ENCODE measurements at regions not wholly inside any gene's neighbourhood (a gene's known extent, or its start where the extent isn't known, plus 50 kb on each side); places are given as distances from the start of the nearest gene placed in this dataset.

DNA sequence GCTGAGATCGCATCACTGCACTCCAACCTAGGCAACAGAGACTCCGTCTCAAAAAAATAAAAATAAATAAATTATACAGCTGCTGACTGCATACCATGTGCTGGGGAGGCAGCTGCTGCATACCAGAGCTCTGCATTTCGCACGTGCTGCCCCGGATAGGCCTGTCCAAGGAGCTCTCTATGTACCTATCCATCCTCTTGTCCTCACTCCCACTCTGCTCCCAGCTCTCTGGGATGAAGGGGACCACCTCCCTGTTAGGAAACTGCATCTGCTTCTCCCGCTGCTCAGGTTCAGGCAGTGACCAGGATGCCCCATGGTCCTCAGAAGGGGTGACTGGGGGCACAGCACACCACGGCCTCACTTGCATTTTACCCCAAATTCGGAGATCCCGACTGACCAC, 302.3 kb downstream of the BRD1 start:
- TF ChIP-seq, protein P1, sequence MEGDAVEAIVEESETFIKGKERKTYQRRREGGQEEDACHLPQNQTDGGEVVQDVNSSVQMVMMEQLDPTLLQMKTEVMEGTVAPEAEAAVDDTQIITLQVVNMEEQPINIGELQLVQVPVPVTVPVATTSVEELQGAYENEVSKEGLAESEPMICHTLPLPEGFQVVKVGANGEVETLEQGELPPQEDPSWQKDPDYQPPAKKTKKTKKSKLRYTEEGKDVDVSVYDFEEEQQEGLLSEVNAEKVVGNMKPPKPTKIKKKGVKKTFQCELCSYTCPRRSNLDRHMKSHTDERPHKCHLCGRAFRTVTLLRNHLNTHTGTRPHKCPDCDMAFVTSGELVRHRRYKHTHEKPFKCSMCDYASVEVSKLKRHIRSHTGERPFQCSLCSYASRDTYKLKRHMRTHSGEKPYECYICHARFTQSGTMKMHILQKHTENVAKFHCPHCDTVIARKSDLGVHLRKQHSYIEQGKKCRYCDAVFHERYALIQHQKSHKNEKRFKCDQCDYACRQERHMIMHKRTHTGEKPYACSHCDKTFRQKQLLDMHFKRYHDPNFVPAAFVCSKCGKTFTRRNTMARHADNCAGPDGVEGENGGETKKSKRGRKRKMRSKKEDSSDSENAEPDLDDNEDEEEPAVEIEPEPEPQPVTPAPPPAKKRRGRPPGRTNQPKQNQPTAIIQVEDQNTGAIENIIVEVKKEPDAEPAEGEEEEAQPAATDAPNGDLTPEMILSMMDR (IDR thresholded peaks at IDR 0.05), result no peak
- DNase-seq (ENCODE audit: low spot score), result no peak
- ATAC-seq (ENCODE audit: low FRiP score), result no peak

DNA sequence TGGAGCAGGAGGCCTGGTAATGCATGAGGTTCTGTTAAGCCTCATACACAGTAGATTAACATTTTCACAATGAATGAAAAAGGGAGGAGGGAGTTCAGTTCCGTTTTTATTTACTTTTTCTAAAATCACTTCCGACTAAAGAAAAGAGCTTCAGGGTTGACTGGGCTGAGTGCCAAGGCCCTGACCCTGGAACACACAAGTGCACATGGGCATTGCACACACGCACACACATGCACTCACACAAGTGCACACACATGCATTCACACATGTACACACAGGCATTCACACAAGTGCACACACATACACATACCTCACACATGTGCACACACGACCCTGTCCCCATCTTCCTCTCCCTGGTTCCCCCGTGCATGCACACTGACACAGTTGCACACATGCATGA, 303.3 kb downstream of the BRD1 start:
- ATAC-seq (ENCODE audit: low FRiP score) (no peak), DNase-seq (ENCODE audit: low spot score) (no peak)
- TF ChIP-seq, protein P1 (IDR thresholded peaks at IDR 0.05), result no peak

DNA sequence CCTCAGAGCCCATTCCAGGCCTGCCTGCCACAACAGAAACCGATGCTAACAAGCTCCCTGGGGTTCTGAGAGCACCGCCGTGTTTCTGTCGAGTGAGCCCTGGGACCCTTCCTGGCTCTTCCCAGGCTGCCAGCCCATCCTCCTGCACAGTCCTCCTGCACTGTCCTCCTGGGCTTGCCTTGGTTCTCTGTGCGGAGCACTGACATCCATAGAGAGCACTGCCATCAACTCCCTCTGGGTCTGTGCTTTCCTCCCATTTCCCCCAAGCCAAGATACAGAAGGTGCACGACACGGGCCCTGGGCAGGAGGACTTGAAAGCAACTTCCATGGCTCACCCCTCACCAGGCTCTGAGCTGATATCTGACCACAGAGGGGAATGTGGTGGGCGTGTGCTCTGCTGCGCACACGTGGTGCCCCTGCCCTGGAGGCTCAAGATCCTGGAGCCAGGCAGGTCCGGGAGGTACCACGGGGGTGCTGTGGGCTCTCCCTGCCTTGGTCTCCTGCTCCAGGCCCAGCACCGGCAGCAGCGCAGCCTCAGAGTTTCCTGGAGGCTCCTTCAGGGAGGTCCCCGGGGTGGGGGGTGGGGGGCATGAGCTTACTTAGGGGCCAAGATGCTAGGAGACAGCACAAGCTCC, 304.2 kb downstream of the BRD1 start:
- DNase-seq (ENCODE audit: low spot score), result no peak
- ATAC-seq (ENCODE audit: low FRiP score), result no peak
- TF ChIP-seq, protein P1 (IDR thresholded peaks at IDR 0.05), result no peak

DNA sequence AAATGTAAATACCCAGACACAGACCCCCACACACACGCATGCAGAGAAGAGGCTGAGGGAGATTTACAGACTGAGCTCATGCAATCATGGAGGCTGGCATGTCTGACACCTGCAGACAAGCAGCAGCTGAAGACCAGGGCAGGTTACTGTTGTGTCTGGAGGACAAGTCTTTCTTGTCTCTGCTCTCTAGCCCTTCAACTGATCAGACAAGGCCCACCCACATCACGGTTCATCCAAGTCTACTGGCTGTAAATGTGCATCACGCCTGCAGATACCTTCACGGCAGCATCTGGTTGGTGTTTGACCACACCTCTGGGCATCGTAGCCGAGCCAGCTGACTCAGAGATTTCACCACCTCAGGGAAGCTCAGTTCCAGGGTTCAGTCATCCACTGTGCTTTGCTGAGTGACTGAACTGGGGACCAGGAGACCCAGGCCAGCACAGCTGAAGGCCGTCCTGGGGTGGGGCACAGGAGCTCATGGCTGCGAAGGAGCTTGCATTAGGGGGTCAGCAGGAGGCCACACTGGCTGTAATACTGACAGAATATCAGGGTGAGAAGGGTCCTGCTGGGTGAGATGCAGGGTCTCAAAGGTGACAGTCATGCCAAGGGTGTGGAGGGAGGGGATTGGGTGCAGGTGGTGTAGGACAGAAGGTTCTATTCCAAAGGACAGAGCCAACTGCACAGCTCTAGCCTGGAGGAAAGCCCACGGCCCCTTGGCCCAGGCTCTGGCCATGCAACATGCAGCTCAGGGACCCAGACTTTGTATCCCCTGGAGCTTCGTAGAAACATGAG, 304.9 kb downstream of the BRD1 start:
- DNase-seq (ENCODE audit: low spot score) (no peak), ATAC-seq (ENCODE audit: low FRiP score) (no peak)
- TF ChIP-seq, protein P1 (IDR thresholded peaks at IDR 0.05), result no peak

DNA sequence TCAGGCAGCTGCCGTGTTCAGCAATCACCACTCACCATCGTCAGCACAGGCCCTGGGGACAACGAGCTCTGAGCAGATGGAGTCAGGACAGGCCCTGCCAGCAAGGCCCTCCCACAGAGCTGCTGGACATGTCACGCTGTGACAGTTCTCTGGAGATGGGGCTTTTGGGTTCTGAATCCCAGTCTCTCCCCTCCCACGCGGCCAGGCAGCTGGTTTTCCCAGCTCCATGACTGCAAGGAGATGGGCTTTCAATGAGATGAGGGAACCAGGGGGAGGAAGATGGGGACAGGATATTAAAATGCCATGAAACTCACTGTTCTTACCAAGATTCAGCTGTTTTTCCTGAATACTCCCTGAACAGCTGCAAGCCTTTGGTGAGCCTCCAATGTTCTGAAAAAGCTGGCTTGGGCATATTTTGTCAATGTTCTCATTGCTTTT, 305.9 kb downstream of the BRD1 start:
- DNase-seq (ENCODE audit: low spot score) (no peak), ATAC-seq (ENCODE audit: low FRiP score) (no peak)
- TF ChIP-seq, protein P1 (IDR thresholded peaks at IDR 0.05), result no peak

DNA sequence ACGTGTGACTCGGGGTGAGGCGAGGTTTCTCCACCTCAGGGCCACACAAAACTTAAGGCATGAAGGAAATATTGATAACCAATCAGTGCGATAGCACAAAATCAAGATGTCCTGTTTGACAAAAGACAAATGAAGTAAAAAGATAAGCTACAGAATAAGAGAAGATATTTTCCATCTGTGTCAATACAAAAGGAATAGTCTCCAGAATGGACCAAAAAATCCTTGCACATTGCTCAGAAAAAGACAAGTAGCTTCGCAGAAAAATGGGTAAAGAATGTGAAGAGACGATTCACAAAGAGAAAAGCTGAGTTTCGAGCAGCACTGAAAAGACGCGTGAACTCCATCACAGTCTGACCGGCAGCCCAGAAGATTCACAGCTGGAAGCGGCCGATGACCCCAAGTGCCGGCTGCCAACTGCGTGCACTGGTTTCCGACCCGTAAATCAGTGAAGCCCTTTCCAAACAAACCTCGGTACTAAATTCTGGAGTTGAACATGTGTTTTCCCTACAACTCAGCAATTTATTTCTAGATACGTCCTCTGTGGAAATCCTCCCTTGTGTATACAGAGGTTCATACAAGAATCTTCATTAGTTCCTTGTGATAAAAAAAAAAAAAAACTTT, 308.4 kb downstream of the BRD1 start:
- DNase-seq (ENCODE audit: low spot score), result no peak
- TF ChIP-seq, protein P1 (IDR thresholded peaks at IDR 0.05), result no peak
- ATAC-seq (ENCODE audit: low FRiP score), result no peak

Data from omental fat pad (tissue), 3 donors.